GM18502 (cell line): ENCODE measurements at regions not wholly inside any gene's neighbourhood (a gene's known extent, or its start where the extent isn't known, plus 50 kb on each side); places are given as distances from the start of the nearest gene placed in this dataset.
"Not testable (repeated sequence)": the region's sequence is repeated elsewhere in the genome, so short reads cannot be mapped to it uniquely, and the experiment has no call there.

Source experiments
- ATAC-seq: cut with Tn5 transposase; IDR thresholded peaks from one replicate; pipeline ENCODE4 v1.9.1; 2021; ENCODE audit warnings: mild to moderate bottlenecking; ENCODE audit not compliant: unreplicated experiment, poor library complexity

- no peak for ATAC-seq
Observed at GRCh38 chr1:172795741-172796140, 136.8 kb downstream of the FASLG start.

DNA sequence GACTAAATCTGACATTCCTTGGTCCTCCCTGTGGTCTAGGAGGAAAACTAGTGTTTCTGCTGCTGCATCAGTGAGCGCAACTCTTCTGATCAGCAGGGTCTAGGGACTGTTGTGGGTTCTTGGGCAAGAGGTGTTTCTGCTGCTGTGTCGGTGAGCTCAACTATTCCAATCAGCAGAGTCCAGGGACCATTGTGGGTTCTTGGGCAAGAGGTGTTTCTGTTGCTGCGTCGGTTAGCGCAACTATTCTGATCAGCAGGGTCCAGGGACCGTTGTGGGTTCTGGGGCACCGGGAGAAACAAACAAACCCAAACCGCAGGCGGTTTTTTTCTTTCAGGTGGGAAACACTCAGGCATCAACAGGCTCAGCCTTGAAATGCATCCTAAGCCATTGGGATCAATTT is 140.9 kb downstream of the FASLG start:
- not testable (repeated sequence) for ATAC-seq

DNA sequence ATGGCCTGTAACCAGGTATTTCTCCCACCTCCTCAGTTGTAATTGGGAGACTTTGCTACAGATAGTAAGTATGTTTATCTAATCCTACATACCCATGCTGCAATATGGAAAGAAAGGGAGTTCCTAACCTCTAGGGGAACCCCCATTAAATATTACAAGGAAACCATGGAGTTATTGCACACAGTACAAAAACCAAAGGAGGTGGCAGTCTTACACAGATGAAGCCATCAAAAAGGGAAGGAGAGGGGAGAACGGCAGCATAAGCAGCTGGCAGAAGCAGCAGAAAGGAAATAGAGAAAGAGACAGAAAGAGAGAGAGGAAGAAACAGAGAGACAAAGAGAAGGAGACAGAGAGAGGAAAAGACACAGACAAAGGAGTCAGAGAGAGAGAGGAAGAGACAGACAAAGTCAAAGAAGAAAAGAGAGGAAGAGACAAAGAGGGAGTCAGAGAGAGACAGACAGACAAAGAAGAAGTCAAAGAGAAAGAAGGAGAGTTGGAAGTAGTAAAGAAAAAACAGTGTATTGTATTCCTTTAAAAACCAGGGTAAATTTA is 142.9 kb downstream of the FASLG start:
- ATAC-seq = no peak

GRCh38 chr1:172809750-172810149 is 150.8 kb downstream of the FASLG start:
- no peak for ATAC-seq

DNA sequence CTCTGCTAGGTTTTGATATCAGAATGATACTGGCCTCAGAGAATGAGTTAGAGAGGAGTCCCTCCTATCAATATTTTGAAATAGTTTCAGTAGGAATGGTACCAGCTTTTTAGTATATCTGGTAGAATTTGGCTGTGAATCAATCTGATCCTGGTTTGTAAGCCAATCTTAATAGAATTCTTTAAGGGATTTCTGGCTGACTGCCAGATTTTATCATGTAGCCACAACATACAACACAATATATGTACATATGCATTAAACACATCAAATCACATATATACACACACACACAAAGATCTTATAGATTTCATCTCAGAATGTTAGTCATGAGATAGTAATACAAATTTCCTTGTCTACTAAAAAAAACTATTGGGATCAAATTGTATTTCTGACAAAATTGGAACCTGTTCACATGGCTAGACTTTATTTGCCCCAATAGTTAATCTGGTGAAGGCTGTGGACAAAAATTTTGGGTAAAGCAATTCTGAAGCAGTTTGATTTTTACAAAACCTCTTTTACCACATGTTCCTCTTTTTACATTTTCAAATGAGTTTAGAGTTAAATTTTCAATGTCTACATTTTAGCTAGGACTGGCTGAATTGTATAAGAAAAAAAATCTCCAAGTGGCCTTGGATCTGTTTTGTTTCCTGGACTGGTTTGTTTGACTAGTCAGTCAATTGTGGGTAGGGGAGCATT is 151.7 kb downstream of the FASLG start:
- ATAC-seq = no peak

DNA sequence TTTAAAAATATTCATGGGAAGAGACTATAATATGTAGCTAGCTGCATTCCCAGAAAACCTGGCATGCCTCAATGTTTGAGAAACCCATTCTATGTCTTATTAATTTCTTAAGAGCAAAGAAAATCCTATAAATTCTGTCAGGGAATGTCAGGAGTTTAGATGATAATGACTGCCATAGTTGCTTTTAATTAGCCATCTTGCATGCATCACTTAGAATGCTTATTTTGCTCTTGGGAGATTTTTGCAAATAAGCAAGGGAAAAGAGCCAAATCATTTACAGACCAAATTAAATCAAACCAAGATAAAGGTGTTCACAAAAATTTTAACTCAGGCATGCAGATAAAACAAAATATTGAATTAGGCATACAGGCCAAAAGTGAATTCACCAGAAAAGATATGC is 152.8 kb downstream of the FASLG start:
- ATAC-seq = no peak

DNA sequence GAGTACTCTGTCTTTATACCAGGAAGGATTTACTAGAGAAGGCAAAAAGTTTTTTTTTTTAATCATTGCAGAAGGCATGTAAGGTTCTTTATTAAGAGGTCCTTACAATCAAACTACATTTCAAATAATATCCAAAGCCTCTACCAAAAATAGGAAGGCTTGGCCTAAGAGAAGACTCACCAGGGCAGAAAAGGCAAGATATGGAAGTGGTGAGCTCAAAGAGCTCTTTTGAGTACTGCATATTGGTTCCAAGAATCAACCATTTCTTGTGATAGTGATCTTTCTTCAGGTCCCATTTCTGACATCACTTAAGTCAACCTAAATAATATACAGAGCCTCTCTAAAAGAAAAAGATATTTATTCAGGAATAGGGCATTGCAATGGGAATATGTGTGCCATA is 153.2 kb downstream of the FASLG start:
- ATAC-seq = no peak

- ATAC-seq = no peak
Observed at GRCh38 chr1:172813330-172813729, 154.4 kb downstream of the FASLG start.

GRCh38 chr1:172814428-172814827 is 155.5 kb downstream of the FASLG start:
- ATAC-seq = no peak

DNA sequence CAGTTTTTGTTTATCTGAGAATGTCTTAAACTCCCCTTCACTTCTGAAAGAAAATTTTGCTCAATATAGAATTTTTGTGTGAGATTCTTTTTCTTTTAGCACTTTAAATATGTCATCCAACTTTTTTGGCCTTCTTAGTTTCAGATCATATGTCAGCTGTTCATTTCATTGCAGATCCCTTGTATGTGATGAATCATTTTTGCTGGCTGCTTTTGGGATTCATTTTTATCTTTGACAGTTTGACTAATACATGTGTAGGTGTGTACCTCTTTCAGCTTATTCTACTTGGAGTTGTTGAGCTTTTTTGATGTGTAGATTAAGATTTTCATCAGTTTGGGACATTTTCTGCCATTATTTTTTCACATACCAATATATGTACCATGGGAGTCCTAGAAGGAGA is 156.8 kb downstream of the FASLG start:
- no peak for ATAC-seq

DNA sequence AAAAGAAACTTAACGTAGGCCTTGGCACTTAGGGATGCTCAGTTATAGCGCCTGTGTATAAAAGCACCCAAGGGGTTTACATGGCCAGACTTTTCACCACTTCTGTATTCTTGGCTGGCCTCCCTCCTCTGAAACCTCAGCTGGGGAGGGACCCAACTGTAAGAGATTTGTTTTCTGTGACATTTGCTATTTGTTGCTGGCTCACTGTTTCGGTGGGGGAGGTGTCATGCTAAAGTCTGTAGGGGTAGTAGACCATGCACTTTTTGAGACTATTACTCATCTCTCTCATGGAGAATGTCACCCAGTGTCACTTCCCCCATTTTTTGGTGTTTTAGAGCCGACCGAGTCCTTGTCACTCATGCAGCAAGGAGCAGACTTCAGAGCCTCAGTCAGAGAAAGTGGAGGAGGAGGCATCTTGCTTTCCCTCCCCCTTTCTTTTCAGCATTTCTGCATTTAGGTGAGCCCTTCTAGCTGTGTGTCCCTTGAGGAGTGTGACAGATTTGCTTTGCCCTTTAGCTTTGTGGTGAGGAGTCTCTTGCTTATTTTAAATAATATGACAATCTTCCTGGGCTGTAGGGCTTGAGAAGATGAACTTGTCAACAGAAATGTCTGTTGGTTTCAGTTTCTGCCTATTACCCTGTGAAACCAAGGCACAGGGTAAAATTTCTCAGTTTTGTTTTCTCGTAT is 160.1 kb downstream of the FASLG start:
- ATAC-seq = peak; percentile 92

DNA sequence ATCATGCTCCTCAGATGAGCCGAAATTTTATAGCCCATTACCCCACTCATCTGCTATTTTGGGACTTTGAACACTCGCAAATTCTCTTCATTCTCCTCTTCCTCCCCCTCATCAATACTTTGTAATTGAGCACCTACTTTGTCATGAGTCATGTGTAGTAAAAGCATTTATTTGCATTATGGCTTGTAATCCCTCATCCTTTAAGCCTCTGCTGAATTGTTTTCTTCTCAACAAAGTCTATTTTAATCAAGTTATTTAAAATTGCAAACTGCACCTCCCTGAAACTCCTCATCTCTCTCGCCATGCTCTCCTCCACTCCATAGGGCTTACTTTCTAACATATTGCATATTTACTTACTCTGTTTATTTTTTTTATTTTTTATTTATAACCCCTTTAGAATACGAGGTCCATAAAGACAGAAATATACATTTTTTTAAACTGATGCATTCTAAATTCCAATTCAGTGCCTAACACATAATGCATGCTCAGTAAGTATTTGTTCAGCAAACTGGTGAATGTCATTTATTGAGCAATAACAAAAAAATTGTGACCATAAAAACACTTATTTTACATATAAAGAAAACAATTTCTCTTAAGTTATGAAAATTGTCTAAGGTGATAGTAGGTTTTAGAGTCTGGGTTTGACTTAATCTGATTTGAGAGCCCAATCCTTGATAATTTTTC is 161.7 kb downstream of the FASLG start:
- ATAC-seq = no peak

- ATAC-seq = no peak
Observed at GRCh38 chr1:172821609-172822274, 162.8 kb downstream of the FASLG start.

- no peak for ATAC-seq
Observed at GRCh38 chr1:172822886-172823285, 164.0 kb downstream of the FASLG start.

DNA sequence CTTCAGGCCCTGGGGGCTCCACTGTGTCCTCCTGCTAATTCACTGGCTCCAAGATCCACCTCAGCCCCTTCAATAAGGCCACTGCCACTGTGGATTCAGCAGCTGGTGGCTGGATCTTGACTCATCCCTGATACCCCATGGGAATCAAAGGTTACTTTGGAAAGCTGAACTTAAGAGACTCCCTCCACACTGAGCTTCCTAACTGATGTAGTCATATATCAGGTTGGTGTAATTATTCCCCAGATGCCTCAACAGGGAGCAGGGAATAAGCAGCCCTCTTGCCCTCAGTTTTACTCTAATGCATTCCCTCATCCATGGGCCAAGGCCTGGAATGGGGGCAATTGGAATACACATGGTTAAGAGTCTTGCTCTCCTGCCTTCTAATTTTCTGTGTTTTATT is 164.6 kb downstream of the FASLG start:
- ATAC-seq = no peak

DNA sequence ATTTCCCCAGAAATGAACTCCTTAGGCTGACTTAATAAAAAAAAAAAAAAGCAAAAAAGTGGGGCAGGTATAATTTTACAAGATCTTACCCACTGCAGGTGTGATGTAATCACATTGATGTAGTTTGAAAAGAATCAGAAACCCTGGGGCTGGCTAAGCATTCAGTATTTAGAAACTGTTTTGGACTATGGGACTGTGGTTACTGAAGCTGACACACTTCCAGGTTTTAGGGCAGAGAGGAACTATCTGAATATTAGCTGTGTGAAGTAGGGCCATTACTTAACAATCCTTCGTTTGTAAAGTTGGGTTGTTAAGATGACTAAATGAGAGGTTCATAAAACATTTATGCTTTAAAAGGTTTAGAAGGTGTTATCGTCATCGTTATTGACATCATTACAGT is 165.3 kb downstream of the FASLG start:
- no peak for ATAC-seq

DNA sequence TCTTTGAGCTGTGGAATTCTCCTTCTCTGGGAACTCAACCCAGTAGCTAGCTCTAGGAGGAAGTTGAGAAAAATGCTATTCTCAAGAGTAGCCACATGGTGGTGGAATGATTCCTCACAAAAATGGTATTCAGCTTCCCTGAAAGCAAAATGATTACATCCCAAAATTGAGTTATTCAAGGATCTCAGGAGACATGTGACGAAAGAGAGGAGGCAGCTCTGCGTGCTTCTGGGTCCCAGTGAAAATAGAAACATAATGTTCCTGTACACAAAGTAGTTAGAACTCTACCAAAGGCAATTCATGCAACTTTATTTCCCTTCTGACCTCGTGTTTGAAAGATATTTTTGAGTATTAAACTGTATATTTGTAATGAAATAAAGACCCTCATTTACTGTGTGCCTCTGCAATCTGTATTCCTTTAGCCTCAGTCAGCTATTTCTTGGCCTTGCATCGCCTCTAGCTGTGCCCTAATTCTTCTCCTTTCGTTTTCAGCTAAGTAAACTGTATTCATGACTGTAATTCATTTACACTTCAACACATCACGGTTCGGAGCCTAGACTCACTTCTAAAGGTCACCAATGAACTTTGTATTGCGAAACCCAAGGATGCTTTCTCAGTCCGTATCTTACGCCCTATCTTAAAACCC is 167.3 kb downstream of the FASLG start:
- no peak for ATAC-seq

GRCh38 chr1:172827301-172827700 is 168.4 kb downstream of the FASLG start:
- ATAC-seq = no peak

DNA sequence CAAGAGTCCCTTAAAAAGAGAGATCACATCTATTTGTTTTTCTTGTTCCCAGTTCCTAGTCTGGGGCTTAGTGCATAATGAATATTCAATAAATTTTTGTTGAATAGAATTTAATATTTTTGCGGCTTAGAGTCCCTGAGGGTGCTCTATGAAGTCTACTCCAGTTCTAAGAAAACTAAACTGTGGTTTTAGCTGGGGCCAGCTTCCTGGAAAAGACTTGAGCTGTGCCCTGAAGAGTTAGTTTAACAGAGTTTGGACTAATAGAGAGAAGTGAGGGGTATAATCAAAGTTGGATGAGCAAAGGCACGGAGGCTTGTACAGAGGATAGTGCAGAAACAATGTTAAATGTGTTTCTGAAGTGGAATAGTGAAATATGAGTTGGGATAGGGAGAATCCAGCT is 168.9 kb downstream of the FASLG start:
- no peak for ATAC-seq

DNA sequence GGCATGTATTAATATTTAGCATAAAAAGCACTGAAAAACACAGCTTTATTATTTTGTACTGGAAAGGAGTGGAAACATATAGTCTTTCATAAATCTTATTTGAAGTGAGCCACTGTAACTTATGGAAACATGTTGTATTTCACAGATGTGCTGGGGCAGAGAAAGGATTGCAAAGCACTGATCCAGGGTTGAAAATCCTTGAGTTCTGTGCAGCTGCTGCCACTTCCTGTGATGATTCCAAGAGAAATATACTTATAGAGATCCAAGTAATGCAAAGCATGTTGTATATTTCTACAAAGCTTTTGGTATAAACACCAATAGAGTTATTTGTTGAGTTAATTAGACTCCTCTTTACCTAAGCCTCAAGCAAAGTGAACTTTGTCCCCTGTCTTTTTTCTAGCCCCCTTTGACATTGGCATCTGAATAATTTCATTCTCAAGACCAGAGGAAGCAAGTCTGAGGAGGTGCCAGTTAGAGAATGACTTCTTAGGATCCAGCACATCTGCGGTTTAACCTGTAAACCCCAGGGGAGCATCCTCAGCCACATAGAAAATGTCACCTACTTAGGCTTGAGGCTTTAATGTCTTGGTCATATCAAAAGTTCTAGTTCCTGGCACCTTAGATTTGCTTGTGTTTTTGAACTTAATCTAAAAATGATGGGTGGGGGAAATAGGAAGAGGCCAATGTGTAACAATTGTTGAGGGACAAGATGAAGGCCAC is 173.3 kb downstream of the FASLG start:
- ATAC-seq = no peak
